ENCODE measurements at regions not wholly inside any gene's neighbourhood (a gene's known extent, or its start where the extent isn't known, plus 50 kb on each side); places are given as distances from the start of the nearest gene placed in this dataset.
"Not testable (repeated sequence)": the region's sequence is repeated elsewhere in the genome, so short reads cannot be mapped to it uniquely, and the experiment has no call there.

DNA sequence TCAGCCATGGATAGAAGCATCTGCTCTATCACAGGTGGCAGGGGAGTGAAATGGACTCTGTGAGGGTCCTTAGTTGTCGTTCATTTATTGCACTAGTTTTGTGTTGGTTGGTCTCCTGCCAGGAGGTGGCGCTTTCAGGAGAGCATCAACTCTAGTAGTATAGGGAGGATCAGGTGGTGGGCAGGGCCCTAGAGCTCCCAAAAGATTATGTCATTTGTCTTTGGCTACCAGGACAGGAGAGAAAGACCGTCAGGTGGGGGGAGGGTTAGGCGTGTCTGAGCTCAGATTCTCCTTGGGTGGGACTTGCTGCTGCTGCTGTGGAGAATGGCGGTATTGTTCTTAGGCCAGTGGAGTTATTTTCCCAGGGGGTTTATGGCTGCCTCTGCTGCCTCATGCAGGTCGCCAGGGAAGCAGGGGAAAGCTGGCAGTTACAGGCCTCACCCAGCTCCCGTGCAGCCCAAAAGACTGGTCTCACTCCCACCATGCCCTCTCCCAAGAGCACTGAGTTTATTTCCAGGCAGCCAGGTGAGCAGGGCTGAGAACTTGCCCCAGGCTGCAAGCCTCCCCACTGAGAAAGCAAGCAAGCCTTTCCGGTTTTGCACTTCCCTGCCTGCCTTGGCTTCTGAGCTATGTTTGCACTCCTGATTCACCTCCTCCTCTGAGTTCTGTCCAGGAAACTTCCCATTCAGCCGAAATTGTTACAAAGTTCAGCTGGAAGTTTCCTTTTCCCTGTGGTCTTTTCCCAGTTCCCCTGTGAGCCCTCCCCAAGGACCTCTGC, 317.3 kb downstream of the TAF11L14 start:
- no peak for DNase-seq (ENCODE audit: low read depth in 4 of 4, low spot score in 3 of 4)

DNA sequence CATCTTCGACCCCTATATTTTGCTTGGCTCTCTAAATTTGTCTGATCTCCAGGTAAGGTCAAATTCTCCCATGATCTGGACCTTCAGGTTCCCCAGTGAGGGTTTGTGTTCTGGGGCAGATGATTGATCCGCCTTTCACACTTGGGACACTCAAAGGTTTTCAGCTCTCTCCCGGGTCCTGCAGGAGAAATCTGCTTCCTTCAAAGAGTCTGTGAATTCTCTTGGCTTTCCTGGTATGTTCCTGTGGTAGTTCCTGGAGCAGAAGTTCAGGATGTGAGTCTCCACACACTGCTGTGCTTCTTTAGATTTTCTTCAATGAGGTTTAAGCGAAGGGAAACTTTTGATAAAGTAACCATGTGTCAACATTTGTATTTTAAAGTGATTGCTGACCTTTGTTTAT, 318.0 kb downstream of the TAF11L14 start:
- DNase-seq (ENCODE audit: low read depth in 4 of 4, low spot score in 3 of 4), result no peak

DNA sequence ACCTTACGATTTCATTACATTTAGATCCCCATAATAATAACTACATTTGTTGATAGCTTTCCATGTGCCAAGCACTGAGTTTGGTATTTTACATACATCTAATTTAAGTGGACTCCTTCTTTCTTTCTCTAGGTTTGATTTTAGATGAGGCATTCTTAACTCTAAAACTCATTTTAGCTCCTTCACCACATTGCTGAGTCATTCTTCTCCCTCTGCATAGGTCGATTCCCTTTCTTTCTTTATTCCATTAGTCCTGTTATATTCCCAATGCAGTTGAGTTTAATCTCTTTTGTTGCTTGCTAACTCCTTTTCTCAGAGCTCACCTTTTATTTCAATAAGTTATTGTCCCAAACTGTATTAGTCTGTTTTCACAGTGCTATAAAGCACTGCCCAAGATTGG, 329.8 kb downstream of the TAF11L14 start:
- DNase-seq (ENCODE audit: low read depth in 4 of 4, low spot score in 3 of 4), result no peak

DNA sequence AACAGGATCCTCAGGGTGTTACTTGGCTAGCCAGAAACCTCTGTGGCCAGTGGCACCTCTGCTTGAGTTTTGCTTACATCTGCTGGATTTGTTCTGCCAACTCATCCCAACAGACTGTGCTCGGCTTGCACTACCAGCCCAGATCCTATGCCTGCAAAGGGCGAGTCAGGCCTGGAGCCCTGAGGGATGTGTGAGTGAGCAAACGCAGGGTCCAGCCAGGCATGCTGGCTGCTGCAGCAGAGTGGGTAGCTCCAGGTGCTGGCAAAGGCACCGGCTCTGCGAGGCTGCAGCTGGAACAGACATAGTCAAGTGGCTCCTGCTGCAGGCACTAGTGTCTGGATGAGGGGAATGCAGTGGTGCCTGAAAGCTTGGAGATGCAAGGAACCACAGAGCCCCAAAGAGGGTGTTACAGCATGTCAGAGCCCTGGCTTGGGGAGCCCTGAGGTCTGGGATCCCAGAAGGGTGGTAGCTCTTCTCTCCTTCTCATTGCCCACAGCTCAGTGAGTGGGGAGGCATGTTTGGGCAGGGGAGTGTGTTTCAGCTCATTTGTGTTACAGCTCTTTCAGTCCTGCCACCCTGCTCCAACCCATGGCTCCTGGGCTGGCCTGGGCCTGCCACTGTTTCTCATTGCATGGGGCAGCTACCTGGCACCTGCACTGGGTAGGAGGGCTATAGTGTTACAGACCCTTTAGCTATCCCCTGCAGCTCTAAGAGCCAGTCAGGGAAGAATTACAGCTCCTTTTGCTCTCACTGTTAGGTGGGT, 332.6 kb downstream of the TAF11L14 start:
- DNase-seq (ENCODE audit: low read depth in 4 of 4, low spot score in 3 of 4), result no peak

DNA sequence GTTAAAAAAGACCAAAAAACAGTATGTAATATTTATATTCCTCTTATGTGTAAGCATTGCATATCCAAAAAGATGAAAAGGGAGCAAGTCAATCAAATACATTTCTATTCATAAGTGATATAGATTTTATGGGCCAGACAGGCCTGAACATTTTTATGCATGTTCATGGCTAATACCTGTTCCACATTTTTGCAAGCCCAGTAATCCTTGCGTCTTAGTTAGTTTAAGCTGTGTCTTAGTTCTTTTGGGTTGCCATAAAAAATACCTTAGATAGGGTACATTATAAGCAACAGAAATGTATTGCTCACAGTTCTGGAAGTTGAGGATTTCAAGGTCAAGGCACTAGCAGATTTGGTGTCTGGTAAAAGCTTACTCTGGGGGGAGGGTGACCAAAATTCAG, 342.1 kb downstream of the TAF11L14 start:
- DNase-seq (ENCODE audit: low read depth in 4 of 4, low spot score in 3 of 4), result no peak

DNA sequence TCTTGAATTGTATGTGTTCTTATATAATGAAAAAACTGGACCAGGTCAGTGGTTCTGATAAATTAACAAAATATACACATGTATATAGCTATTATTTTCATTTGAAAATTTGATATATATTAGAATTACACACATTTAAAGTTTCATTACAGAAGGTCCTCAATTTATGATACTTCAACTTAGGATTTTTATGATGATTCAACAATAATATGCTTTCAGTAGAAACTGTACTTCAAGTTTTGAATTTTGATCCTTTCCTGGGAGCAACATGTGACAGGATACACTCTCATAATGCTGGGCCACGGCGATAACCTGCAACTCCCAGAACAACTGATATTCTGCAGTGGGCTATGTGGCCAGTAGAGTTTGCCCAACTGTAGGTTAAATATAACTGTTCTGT, 344.7 kb downstream of the TAF11L14 start:
- DNase-seq (ENCODE audit: low read depth in 4 of 4, low spot score in 3 of 4), result no peak

DNA sequence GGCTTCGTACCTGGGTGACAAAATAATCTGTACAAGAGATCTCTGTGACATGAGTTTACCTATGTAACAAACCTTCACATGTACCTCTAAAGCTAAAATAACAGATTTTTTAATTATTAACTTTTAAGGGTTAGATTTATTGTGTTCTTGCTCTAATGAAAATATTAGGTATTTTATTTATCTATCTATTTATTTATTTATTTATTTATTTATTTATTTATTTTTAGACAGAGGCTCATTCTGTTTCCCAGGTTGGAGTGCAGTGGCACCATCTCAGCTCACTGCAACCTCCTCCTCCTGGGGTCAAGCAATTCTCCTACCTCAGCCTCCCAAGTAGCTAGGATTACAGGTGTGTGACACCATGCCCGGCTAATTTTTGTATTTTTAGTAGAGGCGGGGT, 348.4 kb downstream of the TAF11L14 start:
- DNase-seq (ENCODE audit: low read depth in 4 of 4, low spot score in 3 of 4), result not testable (repeated sequence)

DNA sequence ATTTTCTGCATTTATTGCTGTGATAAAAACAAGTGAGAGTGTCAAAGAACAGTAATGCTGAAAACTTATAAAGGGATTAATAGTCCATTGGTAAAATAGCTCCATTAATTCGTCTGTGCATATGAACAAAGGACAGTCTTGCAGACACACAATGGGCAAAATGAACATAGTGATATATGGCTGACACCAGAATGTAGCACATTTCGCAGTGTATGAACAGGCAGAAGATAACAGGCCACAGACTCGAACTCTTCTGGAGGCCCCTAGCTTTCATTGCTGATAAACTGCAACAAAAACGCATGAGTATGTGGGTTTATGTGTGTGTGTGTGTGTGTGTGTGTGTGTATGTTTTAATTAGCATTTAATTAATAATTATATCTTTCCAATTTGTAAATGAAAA, 354.8 kb downstream of the TAF11L14 start:
- no peak for DNase-seq (ENCODE audit: low read depth in 4 of 4, low spot score in 3 of 4)

DNA sequence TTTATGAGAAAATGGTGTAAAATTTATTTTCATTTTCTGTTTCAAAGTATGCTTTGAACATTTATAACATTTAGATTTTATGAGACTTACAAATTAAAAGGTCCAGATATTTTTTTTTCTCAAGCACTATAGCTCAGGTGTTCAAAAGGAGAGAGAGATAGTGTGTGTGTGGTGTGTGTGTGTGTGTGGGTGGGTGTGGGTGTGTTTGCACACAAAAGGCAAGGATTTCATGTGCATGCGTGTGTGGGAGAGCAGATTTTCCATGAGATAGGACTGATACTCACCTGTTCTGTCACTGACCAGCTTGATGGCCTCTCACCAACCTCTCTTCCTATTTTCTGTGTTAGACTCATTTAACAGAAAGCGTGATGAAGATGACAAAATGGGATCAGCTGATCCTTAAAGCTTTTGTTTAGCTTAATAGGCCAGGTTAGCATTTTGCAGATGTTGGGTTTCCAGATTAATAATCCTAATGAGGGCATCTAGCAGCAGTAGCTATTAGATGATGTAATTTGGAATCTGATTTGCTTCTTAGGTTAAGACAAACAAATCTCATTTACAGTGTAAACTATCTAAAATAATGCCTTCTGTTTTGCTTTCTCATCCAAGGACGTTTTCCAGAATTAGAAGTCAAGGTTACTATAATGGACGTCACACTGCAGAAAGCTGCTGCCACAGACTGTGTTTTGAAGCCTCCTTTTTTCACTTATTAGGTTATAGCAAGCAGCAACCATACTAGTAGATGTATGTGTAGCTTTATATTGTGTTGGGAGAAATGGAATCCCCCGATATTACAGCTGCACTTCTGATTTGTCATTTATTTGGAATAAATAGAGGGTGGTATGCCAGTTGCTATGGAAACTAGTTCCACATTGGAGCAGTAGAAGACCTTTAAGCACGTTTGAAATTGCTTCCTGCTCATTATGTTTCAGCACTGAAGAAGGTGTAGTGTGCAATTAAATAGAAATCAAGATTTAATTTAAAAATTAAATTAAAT, 355.6 kb downstream of the TAF11L14 start:
- no peak for DNase-seq (ENCODE audit: low read depth in 4 of 4, low spot score in 3 of 4)

DNA sequence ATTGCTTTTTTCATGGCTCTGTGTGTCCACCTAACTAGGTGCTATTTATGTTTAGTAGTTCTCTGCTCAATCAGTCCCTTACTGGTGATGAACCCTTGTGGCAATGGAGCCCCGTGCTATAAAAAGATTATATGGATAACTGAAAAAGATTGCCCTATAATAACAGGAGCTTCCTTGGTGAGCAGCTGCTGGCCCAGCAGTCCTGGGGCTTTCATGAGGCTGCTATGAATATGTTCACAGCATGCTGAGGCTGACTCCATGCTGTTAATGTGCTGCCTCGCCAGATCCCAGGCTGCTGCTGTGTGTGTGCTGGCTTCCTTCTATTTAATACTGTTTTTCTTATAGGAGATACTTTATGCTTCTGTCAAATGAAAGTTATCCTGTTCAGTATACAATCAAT, 357.5 kb downstream of the TAF11L14 start:
- DNase-seq (ENCODE audit: low read depth in 4 of 4, low spot score in 3 of 4), result no peak

DNA sequence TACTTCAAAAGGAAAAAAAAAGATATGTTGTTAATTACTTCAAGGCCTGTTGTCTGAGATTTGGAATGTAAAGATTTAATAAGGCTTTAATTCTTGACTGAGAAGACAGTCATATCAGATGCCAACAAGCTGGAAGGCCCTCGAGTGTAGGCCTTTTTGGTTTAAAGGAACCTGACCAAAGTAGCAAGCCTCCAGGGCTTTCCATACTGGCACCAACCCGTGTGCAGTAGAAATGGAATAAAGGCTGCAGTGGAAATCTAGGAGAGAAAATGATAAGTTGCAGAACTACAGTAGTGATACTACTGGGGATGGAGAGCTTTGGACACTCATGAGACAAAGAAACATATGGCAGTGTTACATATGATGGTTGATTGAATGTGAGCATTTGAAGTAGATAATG, 358.0 kb downstream of the TAF11L14 start:
- no peak for DNase-seq (ENCODE audit: low read depth in 4 of 4, low spot score in 3 of 4)

DNA sequence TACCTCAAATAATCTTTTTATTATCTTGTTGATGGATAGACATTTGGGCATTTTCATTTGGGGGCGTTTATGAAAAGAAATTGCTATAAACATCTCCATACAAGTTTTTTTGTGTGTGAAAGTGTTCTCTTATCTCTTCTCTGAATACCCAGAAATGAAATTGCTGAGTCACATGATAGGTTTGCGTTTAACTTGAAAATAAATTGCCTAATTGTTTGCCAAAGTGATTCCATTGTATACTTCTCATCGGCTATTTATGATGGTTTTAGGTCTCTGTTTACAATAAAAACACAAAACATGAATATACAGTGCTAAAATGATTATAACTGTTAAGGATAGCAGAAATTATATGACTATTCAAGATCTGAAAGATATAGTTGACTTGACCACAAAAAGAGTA, 361.7 kb downstream of the TAF11L14 start:
- no peak for DNase-seq (ENCODE audit: low read depth in 4 of 4, low spot score in 3 of 4)

DNA sequence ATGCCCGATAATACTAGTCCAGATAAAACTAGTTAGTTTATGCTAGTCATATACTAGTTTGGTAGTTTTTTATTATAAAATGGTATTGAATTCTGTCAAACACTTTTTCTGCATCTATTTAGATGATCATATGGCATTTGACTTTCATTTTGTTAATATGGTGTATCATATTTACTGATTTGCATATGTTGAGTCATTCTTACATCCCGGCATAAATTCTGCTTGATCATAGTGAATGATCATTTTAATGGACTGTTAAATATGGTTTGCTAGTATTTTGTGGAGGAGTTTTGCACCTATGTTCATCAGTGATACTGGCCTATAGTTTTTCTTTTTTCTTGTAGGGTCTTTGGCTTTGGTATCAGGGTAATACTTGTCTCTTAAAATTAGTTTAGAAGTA, 365.6 kb downstream of the TAF11L14 start:
- DNase-seq (ENCODE audit: low read depth in 4 of 4, low spot score in 3 of 4), result no peak

DNA sequence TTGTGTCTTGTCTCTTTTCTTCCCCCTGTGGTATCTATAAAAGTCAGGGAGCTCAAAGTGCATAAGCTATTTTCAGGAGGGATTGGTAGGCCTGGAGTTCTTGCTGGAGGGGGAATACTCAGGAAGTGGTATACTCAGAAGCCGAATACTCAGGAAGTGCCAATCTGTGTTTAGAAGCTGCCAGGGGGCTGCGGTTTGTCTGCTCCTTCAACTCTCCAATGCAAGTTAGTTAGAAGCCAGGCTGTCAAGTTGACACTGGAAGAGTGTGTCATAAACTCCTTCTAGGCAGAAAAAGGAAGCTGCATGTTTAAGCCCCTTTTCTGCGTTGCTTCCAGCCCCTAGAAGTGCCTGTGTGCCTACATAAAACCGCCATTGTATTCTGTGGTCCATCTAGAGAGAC, 366.5 kb downstream of the TAF11L14 start:
- DNase-seq (ENCODE audit: low read depth in 4 of 4, low spot score in 3 of 4), result no peak

DNA sequence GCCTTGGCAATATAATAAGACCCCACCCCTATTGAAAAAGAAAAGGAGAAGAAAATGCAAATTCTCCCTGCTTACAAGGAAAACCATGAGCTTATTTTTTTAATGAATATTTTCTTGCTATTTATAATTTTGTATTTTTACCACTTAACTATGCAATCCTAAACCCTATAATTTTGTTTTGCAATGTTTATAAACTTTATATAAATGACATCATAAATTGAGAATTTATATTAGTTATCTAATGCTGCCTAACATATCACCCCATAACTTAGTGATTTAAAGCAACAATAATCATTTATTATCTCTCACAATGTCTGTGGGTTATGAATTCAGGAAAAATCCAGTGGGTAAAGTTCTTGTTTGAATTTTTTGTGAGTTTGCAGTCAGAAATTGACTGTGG, 369.1 kb downstream of the TAF11L14 start:
- DNase-seq (ENCODE audit: low read depth in 4 of 4, low spot score in 3 of 4), result no peak

DNA sequence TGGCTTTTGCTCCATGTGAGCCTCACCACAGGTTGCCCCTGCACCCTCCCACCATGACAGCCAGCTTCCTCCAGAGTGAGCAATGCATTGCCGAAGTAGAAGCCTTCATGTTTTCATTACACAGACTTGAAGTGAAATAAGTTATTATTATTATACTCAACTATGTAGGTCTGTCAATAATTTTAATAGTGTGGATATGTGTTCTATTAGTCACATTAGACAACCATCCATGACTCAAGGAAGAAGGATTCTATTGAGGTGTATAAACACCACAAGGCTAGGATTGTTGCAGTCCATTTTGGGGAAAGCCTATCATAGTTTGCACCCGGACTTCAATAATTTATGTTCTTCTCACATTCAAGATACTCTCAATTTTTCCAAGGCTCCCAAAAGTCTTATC, 369.5 kb downstream of the TAF11L14 start:
- no peak for DNase-seq (ENCODE audit: low read depth in 4 of 4, low spot score in 3 of 4)

DNA sequence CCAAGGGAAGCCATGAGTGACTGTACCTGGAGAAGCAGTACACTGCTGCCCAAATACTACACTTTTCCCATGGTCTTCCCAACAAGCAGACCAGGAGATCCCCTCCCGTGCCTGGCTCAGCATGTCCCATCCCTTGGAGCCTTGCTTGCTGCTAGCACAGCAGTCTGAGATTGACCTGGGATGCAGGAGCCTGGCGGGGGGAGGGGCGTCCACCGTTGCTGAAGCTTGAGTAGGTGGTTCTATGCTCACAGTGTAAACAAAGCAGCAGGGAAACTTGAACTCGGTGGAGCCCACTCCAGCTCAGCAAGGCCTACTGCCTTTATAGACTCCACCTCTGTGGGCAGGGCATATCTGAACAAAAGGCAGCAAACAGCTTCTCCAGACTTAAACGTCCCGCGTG, 372.0 kb downstream of the TAF11L14 start:
- not testable (repeated sequence) for DNase-seq (ENCODE audit: low read depth in 4 of 4, low spot score in 3 of 4)

DNA sequence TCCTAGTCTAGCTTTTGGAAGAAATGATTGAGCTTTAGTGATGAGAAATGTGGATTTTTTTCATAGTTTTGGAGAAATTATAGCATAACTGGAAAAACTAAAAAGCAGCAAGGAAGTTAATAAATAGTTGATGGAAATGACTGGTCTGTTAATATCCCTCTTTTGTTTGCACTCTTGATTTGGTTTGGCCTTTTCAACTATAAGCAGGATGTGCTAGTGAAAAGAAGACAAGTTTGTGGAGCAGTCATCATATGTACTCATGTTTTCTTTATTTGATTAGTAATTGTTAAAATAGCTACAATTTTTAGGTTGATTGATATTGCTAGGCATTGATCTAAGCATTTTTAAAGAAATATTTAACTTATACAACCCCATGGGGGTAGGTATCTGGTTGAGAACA, 374.7 kb downstream of the TAF11L14 start:
- no peak for DNase-seq (ENCODE audit: low read depth in 4 of 4, low spot score in 3 of 4)

DNA sequence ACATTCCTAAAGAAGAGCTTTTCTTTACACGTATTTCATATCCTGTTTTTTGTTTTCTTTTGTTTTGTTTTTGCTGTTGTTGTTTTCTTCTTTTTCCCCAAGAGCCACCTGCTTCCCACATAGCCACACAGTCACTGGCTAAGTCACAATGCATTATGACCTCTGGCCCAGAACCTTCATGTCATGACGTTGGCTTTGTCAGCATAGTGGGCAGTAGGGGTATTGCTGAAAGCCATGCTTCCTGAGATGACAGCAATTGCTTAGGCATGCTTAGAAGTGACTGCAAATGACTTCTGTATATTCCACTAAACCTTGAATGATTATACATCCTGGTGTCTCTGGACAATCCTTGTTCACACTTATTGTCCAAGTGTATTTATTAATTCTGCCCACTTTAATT, 375.8 kb downstream of the TAF11L14 start:
- DNase-seq (ENCODE audit: low read depth in 4 of 4, low spot score in 3 of 4), result no peak

DNA sequence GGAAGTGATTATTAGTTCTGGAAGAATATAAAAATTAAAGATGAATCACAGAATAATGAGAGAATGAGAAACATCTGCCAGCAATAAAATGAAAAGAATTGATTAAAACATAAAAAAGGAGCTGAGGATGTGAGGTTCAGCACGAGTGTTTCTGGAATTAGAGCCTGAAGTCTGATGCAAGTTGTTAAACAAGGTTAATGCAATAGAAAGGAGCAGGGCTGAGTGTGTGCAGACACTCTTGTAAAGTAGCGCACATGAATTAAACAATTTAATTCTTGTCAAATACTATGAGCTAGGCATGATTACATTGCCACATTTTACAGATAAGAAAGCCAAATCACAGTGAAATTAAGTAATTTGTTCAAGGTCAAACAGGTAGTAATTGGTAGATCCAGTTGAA, 384.2 kb downstream of the TAF11L14 start:
- no peak for DNase-seq (ENCODE audit: low read depth in 4 of 4, low spot score in 3 of 4)

DNA sequence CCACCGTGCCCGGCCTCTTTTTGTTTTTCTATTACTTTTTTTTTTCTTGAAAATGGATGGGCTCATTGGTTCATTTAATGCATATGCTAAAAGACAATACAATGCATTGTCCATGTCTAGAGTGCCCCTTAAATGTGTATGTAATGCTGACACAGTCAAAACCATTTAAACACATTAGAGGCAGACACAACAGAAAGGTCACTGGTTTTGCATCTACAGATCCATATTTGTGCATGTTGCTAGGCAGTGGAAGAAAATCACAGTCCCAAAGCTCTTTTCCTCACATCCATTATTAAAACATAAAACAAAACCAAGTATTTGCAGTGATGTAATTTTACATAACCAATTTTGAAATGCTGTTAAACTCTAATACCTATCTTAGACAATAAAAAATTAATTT, 389.0 kb downstream of the TAF11L14 start:
- no peak for DNase-seq (ENCODE audit: low read depth in 4 of 4, low spot score in 3 of 4)

Data from right renal pelvis (tissue), 4 donors.